ENCODE measurements at regions not wholly inside any gene's neighbourhood (a gene's known extent, or its start where the extent isn't known, plus 50 kb on each side); places are given as distances from the start of the nearest gene placed in this dataset.
A peak's percentile ranks its signal among the peaks of the same experiment; 100 is the strongest.
"Not testable (repeated sequence)": the region's sequence is repeated elsewhere in the genome, so short reads cannot be mapped to it uniquely, and the experiment has no call there.

GRCh38 chr15:30470601-30471365, 56.7 kb upstream of the GOLGA8R start:
- DNase-seq (peak; percentile 36 to 84 (median 66)), ATAC-seq (peak; percentile 98)
- H3K27me3 ChIP-seq (ENCODE audit: control insufficient read depth in 2 of 2, insufficient read depth in 2 of 2, low read length in 2 of 2); H3K4me1 ChIP-seq (ENCODE audit: control insufficient read depth in 2 of 2, insufficient read depth in 2 of 2, low read length in 2 of 2); CTCF ChIA-PET; H3K27ac Mint-ChIP-seq; intact Hi-C loops (cut with micrococcal nuclease); H3K36me3 ChIP-seq (ENCODE audit: control insufficient read depth in 2 of 3, insufficient read depth in 3 of 3, low read length in 3 of 3); H3K9me3 ChIP-seq (ENCODE audit: control insufficient read depth in 2 of 3, low read length in 3 of 3); H3K4me1 Mint-ChIP-seq; H3K4me3 ChIP-seq (ENCODE audit: low read length); H3K36me3 Mint-ChIP-seq; H3K9me3 Mint-ChIP-seq; POLR2A ChIA-PET; H3K4me3 Mint-ChIP-seq; H3K27me3 Mint-ChIP-seq: not testable (repeated sequence)
- H3K27ac ChIP-seq (ENCODE audit: low read depth, low read length) = peak overlapping the region; percentile 41

GRCh38 chr15:30471366-30471749, 57.3 kb upstream of the GOLGA8R start:
- CTCF ChIA-PET; H3K9me3 ChIP-seq (ENCODE audit: control insufficient read depth in 2 of 3, low read length in 3 of 3); H3K36me3 ChIP-seq (ENCODE audit: control insufficient read depth in 2 of 3, insufficient read depth in 3 of 3, low read length in 3 of 3); H3K4me3 ChIP-seq (ENCODE audit: low read length); H3K9me3 Mint-ChIP-seq; intact Hi-C loops (cut with micrococcal nuclease); H3K27me3 Mint-ChIP-seq; H3K27me3 ChIP-seq (ENCODE audit: control insufficient read depth in 2 of 2, insufficient read depth in 2 of 2, low read length in 2 of 2); H3K4me3 Mint-ChIP-seq; H3K36me3 Mint-ChIP-seq; DNase-seq; H3K27ac Mint-ChIP-seq; H3K4me1 Mint-ChIP-seq; POLR2A ChIA-PET; H3K4me1 ChIP-seq (ENCODE audit: control insufficient read depth in 2 of 2, insufficient read depth in 2 of 2, low read length in 2 of 2): not testable (repeated sequence)
- peak; percentile 4 for ATAC-seq
- peak overlapping the region; percentile 41 for H3K27ac ChIP-seq (ENCODE audit: low read depth, low read length)

- H3K9me3 Mint-ChIP-seq; DNase-seq; ATAC-seq; CTCF ChIA-PET; H3K36me3 Mint-ChIP-seq; H3K27me3 Mint-ChIP-seq; H3K9me3 ChIP-seq (ENCODE audit: control insufficient read depth in 2 of 3, low read length in 3 of 3); H3K4me1 ChIP-seq (ENCODE audit: control insufficient read depth in 2 of 2, insufficient read depth in 2 of 2, low read length in 2 of 2); H3K27me3 ChIP-seq (ENCODE audit: control insufficient read depth in 2 of 2, insufficient read depth in 2 of 2, low read length in 2 of 2); POLR2A ChIA-PET; H3K4me1 Mint-ChIP-seq; H3K4me3 Mint-ChIP-seq; H3K36me3 ChIP-seq (ENCODE audit: control insufficient read depth in 2 of 3, insufficient read depth in 3 of 3, low read length in 3 of 3); intact Hi-C loops (cut with micrococcal nuclease); H3K27ac ChIP-seq (ENCODE audit: low read depth, low read length); H3K27ac Mint-ChIP-seq; H3K4me3 ChIP-seq (ENCODE audit: low read length): not testable (repeated sequence)
Measured at GRCh38 chr15:30471817-30472551, 57.9 kb upstream of the GOLGA8R start.

- H3K27me3 Mint-ChIP-seq; H3K27me3 ChIP-seq (ENCODE audit: control insufficient read depth in 2 of 2, insufficient read depth in 2 of 2, low read length in 2 of 2); ATAC-seq; H3K4me1 Mint-ChIP-seq; POLR2A ChIA-PET; H3K9me3 Mint-ChIP-seq; intact Hi-C loops (cut with micrococcal nuclease); H3K4me3 Mint-ChIP-seq; H3K27ac ChIP-seq (ENCODE audit: low read depth, low read length); H3K4me1 ChIP-seq (ENCODE audit: control insufficient read depth in 2 of 2, insufficient read depth in 2 of 2, low read length in 2 of 2); H3K36me3 Mint-ChIP-seq; DNase-seq; H3K36me3 ChIP-seq (ENCODE audit: control insufficient read depth in 2 of 3, insufficient read depth in 3 of 3, low read length in 3 of 3); H3K27ac Mint-ChIP-seq; H3K4me3 ChIP-seq (ENCODE audit: low read length); CTCF ChIA-PET; H3K9me3 ChIP-seq (ENCODE audit: control insufficient read depth in 2 of 3, low read length in 3 of 3): not testable (repeated sequence)
Measured at GRCh38 chr15:30484887-30485286, 67.0 kb upstream of the GOLGA8Q start.

- H3K27me3 Mint-ChIP-seq; H3K27me3 ChIP-seq (ENCODE audit: control insufficient read depth in 2 of 2, insufficient read depth in 2 of 2, low read length in 2 of 2); CTCF ChIA-PET; ATAC-seq; H3K4me3 ChIP-seq (ENCODE audit: low read length); H3K9me3 ChIP-seq (ENCODE audit: control insufficient read depth in 2 of 3, low read length in 3 of 3); H3K4me1 Mint-ChIP-seq; DNase-seq; H3K9me3 Mint-ChIP-seq; POLR2A ChIA-PET; H3K27ac Mint-ChIP-seq; intact Hi-C loops (cut with micrococcal nuclease); H3K36me3 Mint-ChIP-seq; H3K4me1 ChIP-seq (ENCODE audit: control insufficient read depth in 2 of 2, insufficient read depth in 2 of 2, low read length in 2 of 2); H3K27ac ChIP-seq (ENCODE audit: low read depth, low read length); H3K4me3 Mint-ChIP-seq; H3K36me3 ChIP-seq (ENCODE audit: control insufficient read depth in 2 of 3, insufficient read depth in 3 of 3, low read length in 3 of 3): not testable (repeated sequence)
Measured at GRCh38 chr15:30489237-30489636, 62.6 kb upstream of the GOLGA8Q start.

GRCh38 chr15:30490334-30490733, 61.5 kb upstream of the GOLGA8Q start:
- H3K4me1 ChIP-seq (ENCODE audit: control insufficient read depth in 2 of 2, insufficient read depth in 2 of 2, low read length in 2 of 2); DNase-seq; ATAC-seq; intact Hi-C loops (cut with micrococcal nuclease); H3K4me3 ChIP-seq (ENCODE audit: low read length); H3K27me3 ChIP-seq (ENCODE audit: control insufficient read depth in 2 of 2, insufficient read depth in 2 of 2, low read length in 2 of 2); H3K36me3 Mint-ChIP-seq; H3K9me3 Mint-ChIP-seq; H3K4me3 Mint-ChIP-seq; H3K27ac ChIP-seq (ENCODE audit: low read depth, low read length); CTCF ChIA-PET; H3K4me1 Mint-ChIP-seq; H3K9me3 ChIP-seq (ENCODE audit: control insufficient read depth in 2 of 3, low read length in 3 of 3); H3K36me3 ChIP-seq (ENCODE audit: control insufficient read depth in 2 of 3, insufficient read depth in 3 of 3, low read length in 3 of 3); H3K27ac Mint-ChIP-seq; POLR2A ChIA-PET; H3K27me3 Mint-ChIP-seq: not testable (repeated sequence)

- ATAC-seq; H3K4me3 Mint-ChIP-seq; intact Hi-C loops (cut with micrococcal nuclease); H3K27me3 Mint-ChIP-seq; POLR2A ChIA-PET; H3K36me3 ChIP-seq (ENCODE audit: control insufficient read depth in 2 of 3, insufficient read depth in 3 of 3, low read length in 3 of 3); H3K27ac ChIP-seq (ENCODE audit: low read depth, low read length); DNase-seq; H3K4me1 ChIP-seq (ENCODE audit: control insufficient read depth in 2 of 2, insufficient read depth in 2 of 2, low read length in 2 of 2); H3K4me3 ChIP-seq (ENCODE audit: low read length); H3K36me3 Mint-ChIP-seq; H3K9me3 Mint-ChIP-seq; CTCF ChIA-PET; H3K9me3 ChIP-seq (ENCODE audit: control insufficient read depth in 2 of 3, low read length in 3 of 3); H3K27me3 ChIP-seq (ENCODE audit: control insufficient read depth in 2 of 2, insufficient read depth in 2 of 2, low read length in 2 of 2); H3K4me1 Mint-ChIP-seq: not testable (repeated sequence)
- H3K27ac Mint-ChIP-seq = peak overlapping the region in 1 of 9 donors; percentile 18
Measured at GRCh38 chr15:30493947-30494346, 57.9 kb upstream of the GOLGA8Q start.

Measured in naive thymus-derived CD4-positive, alpha-beta T cell (primary cell).